Sigmoid colon (tissue), 6 donors: ENCODE measurements at regions not wholly inside any gene's neighbourhood (a gene's known extent, or its start where the extent isn't known, plus 50 kb on each side); places are given as distances from the start of the nearest gene placed in this dataset.

Experiments
- DNase-seq: peaks from one replicate; pipeline ENCODE4 v3.0.0-alpha.2; 2019
- H3K27ac ChIP-seq, 4 donors: fragments of 200-600 bp; sonication (generic); one replicate each; pipeline ENCODE4 v1.5.1; 2016 to 2019; ENCODE audit warnings: mild to moderate bottlenecking in 1 of 4
- H3K27me3 ChIP-seq, 3 donors: fragments of 200-600 bp; sonication (generic); one replicate each; pipeline ENCODE4 v1.5.1; 2019; ENCODE audit warnings: mild to moderate bottlenecking in 1 of 3
- H3K36me3 ChIP-seq, 4 donors: fragments of 200-600 bp; sonication (generic); one replicate each; pipeline ENCODE4 v1.5.1; 2016 to 2019
- H3K4me1 ChIP-seq, 4 donors: fragments of 200-600 bp; sonication (generic); one replicate each; pipeline ENCODE4 v1.5.1; 2017 to 2019
- H3K4me3 ChIP-seq, 4 donors: fragments of 200-600 bp; sonication (generic); one replicate each; pipeline ENCODE4 v1.5.1; 2017 to 2019; ENCODE audit warnings: mild to moderate bottlenecking in 2 of 4, moderate library complexity in 1 of 4
- H3K9me3 ChIP-seq, 4 donors: fragments of 200-600 bp in 3 of 4; sonication (generic) in 3 of 4; one replicate each; pipeline versions ENCODE4 v1.5.1 to v1.6.1; 2013 to 2019
- CTCF ChIP-seq, 4 experiments: fragments of 450-650 bp in 3 of 4; fragments of 200-600 bp in 1 of 4; IDR thresholded peaks; one replicate each; pipeline ENCODE4 v1.5.1; 2016 to 2019; ENCODE audit warnings: antibody characterized with exemption in 4 of 4, mild to moderate bottlenecking in 3 of 4, moderate library complexity in 2 of 4
- EP300 ChIP-seq, 4 donors: sonication (generic); formaldehyde crosslinking; IDR thresholded peaks; one replicate each; pipeline ENCODE4 v1.6.1; 2017; ENCODE audit warnings: antibody characterized with exemption in 4 of 4
- POLR2A ChIP-seq, 2 donors: fragments of 450-650 bp; IDR thresholded peaks; one replicate each; pipeline ENCODE4 v1.6.1; 2016; ENCODE audit warnings: antibody characterized with exemption in 2 of 2, mild to moderate bottlenecking in 2 of 2, moderate library complexity in 2 of 2
- POLR2AphosphoS5 ChIP-seq, 4 donors: sonication (generic); formaldehyde crosslinking; IDR thresholded peaks; one replicate each; pipeline ENCODE4 v1.6.1; 2017; ENCODE audit warnings: antibody characterized with exemption in 4 of 4
- WGBS, 2 donors: extraction: QIAGEN DNeasy Blood & Tissue Kit; methylation state at CpG; one replicate each; pipeline ENCODE4 v1.1.7; 2013; 5-methylcytosine and 5-hydroxymethylcytosine counted together
- intact Hi-C: fragments of 100-400 bp; cut with DNase I; formaldehyde crosslinking; loops from one replicate; pipeline ENCODE4 v1.15.1; 2023
- donor health status: healthy with polysubstance abuse.
- donor health status: healthy.

DNA sequence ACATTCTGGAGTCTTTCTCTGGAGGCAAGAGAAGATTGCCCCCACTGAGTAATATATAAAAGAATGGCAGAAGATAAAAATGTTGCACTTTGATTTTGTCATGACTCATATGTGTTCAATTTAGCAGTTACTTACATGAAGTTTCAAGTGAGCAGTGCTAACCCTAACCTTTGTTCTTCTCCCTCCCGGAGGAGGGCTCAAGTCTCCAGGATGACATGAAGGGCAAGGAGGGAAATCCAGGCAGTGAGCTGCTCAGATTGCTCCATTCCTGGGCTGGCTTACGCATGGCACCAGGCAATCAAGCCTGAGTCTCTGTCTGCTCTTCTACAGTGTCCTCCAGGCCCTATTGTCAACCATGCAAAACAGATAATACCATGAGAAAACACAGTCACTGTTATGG, 322.3 kb downstream of the DUSP6 start:
- intact Hi-C loops, result no loop called here
- WGBS, 2 donors, result 87 to 98% methylated on average over 2 of the region's 2 CpGs
- Histone ChIP-seq H3K9me3 (no peaks in the 10 kb centered on the region), H3K27ac (no peak overlapping the region), H3K4me1 (peaks cover 0 to 9% (median 0%) of the 10 kb centered on the region in 4 donors), H3K4me3 (no peak overlapping the region), H3K27me3 (no peaks in the 10 kb centered on the region), H3K36me3 (no peaks in the 10 kb centered on the region)
- TF ChIP-seq CTCF (IDR thresholded peaks at IDR 0.05), result no peak
- TF ChIP-seq POLR2AphosphoS5 (IDR thresholded peaks at IDR 0.05), result no peak
- no peak for TF ChIP-seq EP300 (IDR thresholded peaks at IDR 0.05)
- no peak for TF ChIP-seq POLR2A (IDR thresholded peaks at IDR 0.05)
- DNase-seq, result no peak

DNA sequence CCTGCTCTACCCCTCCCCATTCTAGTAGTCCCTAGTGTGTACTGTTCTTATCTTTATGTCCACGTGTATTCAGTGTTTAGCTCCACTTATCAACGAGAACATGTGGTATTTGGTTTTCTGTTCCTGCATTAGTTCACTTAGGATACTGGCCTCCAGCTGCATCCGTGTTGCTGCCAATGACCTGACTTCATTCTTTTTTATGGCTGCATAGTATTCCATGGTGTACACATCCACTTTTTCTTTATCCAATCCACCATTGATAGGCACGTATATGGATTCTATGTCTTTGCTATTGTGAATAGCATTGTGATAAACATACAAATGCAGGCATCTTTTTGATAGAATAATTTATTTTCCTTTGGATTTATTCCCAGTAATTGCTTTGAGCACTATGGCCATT, 327.7 kb downstream of the DUSP6 start:
- 81 to 88% methylated on average over 4 of the region's 4 CpGs for WGBS, 2 donors
- no peak for DNase-seq
- intact Hi-C loops, result no loop called here
- Histone ChIP-seq H3K36me3 (no peaks in the 10 kb centered on the region), H3K4me1 (no peaks in the 10 kb centered on the region), H3K27me3 (no peaks in the 10 kb centered on the region), H3K9me3 (no peaks in the 10 kb centered on the region), H3K27ac (no peak overlapping the region), H3K4me3 (no peak overlapping the region)
- no peak for TF ChIP-seq POLR2AphosphoS5 (IDR thresholded peaks at IDR 0.05)
- TF ChIP-seq EP300 (IDR thresholded peaks at IDR 0.05), result no peak
- TF ChIP-seq CTCF (IDR thresholded peaks at IDR 0.05), result no peak

DNA sequence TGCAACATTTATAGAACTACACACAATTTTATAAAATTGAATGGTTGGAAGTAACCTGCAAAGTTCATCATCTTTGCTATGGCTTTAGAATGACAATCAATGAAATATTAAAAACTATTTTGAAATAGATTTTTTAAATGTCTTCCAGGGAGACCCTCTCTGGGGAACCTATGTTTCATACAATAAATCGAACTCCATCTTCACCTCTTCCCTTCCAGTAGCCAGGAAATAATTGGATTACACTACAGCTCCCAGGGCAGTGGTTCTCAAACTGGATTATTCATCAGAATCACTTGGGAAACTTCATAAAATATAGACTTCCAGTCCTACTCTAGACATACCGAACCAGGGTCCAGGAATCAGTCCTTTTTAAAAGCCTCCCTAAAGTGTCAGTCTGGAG, 328.4 kb downstream of the DUSP6 start:
- Histone ChIP-seq H3K36me3 (no peaks in the 10 kb centered on the region), H3K4me3 (no peak overlapping the region), H3K4me1 (peaks cover 0 to 3% (median 0%) of the 10 kb centered on the region in 4 donors), H3K27ac (no peak overlapping the region), H3K27me3 (no peaks in the 10 kb centered on the region), H3K9me3 (no peaks in the 10 kb centered on the region)
- no peak for TF ChIP-seq POLR2A (IDR thresholded peaks at IDR 0.05)
- no peak for TF ChIP-seq EP300 (IDR thresholded peaks at IDR 0.05)
- TF ChIP-seq POLR2AphosphoS5 (IDR thresholded peaks at IDR 0.05), result no peak
- TF ChIP-seq CTCF (IDR thresholded peaks at IDR 0.05), result no peak
- DNase-seq, result no peak
- WGBS, 2 donors, result 86 to 92% methylated on average over 2 of the region's 2 CpGs
- intact Hi-C loops, result no loop called here

GRCh38 chr12:89020689-89021088, 331.6 kb downstream of the DUSP6 start:
- TF ChIP-seq CTCF (IDR thresholded peaks at IDR 0.05) (no peak), POLR2AphosphoS5 (IDR thresholded peaks at IDR 0.05) (no peak), POLR2A (IDR thresholded peaks at IDR 0.05) (no peak), EP300 (IDR thresholded peaks at IDR 0.05) (no peak)
- Histone ChIP-seq H3K36me3 (no peaks in the 10 kb centered on the region), H3K4me1 (peaks cover 0 to 7% (median 0%) of the 10 kb centered on the region in 4 donors), H3K27ac (no peak overlapping the region), H3K9me3 (no peaks in the 10 kb centered on the region), H3K4me3 (no peak overlapping the region), H3K27me3 (no peaks in the 10 kb centered on the region)
- DNase-seq, result no peak
- WGBS, 2 donors, result 98 to 99% methylated on average over 6 of the region's 6 CpGs
- intact Hi-C loops, result no loop called here

DNA sequence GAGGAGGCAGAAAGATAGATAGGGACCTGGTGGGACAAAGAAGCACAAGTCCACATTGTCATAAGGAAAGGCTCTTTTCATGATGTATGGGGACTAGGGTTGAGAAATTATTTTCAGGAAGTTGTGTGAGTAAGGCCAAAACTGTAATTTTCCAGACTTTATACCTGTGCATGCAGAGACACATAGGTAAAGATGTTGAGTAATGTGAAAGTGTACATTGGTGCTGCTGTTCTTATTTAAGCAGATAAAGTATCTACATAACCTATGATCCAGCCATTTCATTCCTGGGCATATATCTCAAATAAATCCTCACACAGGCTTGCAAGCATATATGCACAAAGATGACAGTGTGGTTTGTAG, 332.2 kb downstream of the DUSP6 start:
- no peaks in the 10 kb centered on the region for H3K27me3 ChIP-seq
- H3K36me3 ChIP-seq, result no peaks in the 10 kb centered on the region
- peaks cover 0 to 7% (median 0%) of the 10 kb centered on the region in 4 donors for H3K4me1 ChIP-seq
- intact Hi-C loops, result no loop called here
- no peak for DNase-seq
- H3K27ac ChIP-seq, result no peak overlapping the region
- TF ChIP-seq CTCF (IDR thresholded peaks at IDR 0.05) (no peak), EP300 (IDR thresholded peaks at IDR 0.05) (no peak), POLR2A (IDR thresholded peaks at IDR 0.05) (no peak), POLR2AphosphoS5 (IDR thresholded peaks at IDR 0.05) (no peak)
- H3K4me3 ChIP-seq, result no peak overlapping the region
- no peaks in the 10 kb centered on the region for H3K9me3 ChIP-seq
